Stomach (tissue), 4 donors: ENCODE measurements at regions not wholly inside any gene's neighbourhood (a gene's known extent, or its start where the extent isn't known, plus 50 kb on each side); places are given as distances from the start of the nearest gene placed in this dataset.

Source experiments
- EP300 ChIP-seq: sonication (generic); formaldehyde crosslinking; IDR thresholded peaks from one replicate; pipeline ENCODE4 v1.6.1; 2017; ENCODE audit warnings: antibody characterized with exemption
- POLR2A ChIP-seq, 4 donors: fragments of 450-650 bp; IDR thresholded peaks; one replicate each; pipeline ENCODE4 v1.6.1; 2016; ENCODE audit warnings: antibody characterized with exemption in 4 of 4, control low read depth in 2 of 4, mild to moderate bottlenecking in 1 of 4, moderate library complexity in 1 of 4
- POLR2AphosphoS5 ChIP-seq, 3 donors: sonication (generic); formaldehyde crosslinking; IDR thresholded peaks; one replicate each; pipeline ENCODE4 v1.6.1; 2016; ENCODE audit warnings: antibody characterized with exemption in 3 of 3
- TF ChIP-seq, protein P1 (sequence below), 7 experiments: fragments of 450-650 bp in 4 of 7; fragments of 200-600 bp in 3 of 7; sonication (generic) in 3 of 7; IDR thresholded peaks; one replicate each; pipeline ENCODE4 v1.5.1; 2016 to 2019; ENCODE audit warnings: antibody characterized with exemption in 7 of 7, control low read depth in 2 of 7, mild to moderate bottlenecking in 1 of 7

DNA sequence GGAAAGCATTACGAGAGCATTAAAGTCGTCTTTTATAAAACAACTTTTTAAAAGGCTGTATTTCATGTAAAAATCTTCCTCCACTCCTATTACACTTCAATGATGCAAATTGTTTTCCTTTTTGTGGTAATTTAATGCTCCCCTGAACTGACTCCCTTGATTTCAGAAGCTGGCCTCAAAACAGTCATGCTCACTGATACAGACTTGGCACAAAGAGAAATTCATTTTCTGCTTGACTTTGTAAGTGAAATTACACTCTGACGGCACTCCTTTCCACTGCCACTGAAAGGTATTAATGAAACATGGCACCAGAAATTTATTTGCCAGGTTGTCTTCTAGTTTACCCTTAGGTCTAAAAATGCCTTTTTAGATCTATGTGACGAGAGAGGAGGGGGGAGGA lies 215.5 kb downstream of the LRRC3B start:
- TF ChIP-seq EP300 (no peak), POLR2A (IDR thresholded peaks at IDR 0.05) (no peak), POLR2AphosphoS5 (IDR thresholded peaks at IDR 0.05) (no peak)
- TF ChIP-seq, protein P1, sequence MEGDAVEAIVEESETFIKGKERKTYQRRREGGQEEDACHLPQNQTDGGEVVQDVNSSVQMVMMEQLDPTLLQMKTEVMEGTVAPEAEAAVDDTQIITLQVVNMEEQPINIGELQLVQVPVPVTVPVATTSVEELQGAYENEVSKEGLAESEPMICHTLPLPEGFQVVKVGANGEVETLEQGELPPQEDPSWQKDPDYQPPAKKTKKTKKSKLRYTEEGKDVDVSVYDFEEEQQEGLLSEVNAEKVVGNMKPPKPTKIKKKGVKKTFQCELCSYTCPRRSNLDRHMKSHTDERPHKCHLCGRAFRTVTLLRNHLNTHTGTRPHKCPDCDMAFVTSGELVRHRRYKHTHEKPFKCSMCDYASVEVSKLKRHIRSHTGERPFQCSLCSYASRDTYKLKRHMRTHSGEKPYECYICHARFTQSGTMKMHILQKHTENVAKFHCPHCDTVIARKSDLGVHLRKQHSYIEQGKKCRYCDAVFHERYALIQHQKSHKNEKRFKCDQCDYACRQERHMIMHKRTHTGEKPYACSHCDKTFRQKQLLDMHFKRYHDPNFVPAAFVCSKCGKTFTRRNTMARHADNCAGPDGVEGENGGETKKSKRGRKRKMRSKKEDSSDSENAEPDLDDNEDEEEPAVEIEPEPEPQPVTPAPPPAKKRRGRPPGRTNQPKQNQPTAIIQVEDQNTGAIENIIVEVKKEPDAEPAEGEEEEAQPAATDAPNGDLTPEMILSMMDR (IDR thresholded peaks at IDR 0.05) = no peak
